ENCODE measurements at regions not wholly inside any gene's neighbourhood (a gene's known extent, or its start where the extent isn't known, plus 50 kb on each side); places are given as distances from the start of the nearest gene placed in this dataset.

GRCh38 chr1:82875170-82875569 lies 1074.4 kb downstream of the ADGRL2 start:
- peaks cover 9% of the 10 kb centered on the region for H3K9me3 Mint-ChIP-seq
- no peaks in the 10 kb centered on the region for H3K36me3 Mint-ChIP-seq (ENCODE audit: low read depth)
- DNase-seq (ENCODE audit: low read depth, low spot score): no peak
- no peaks in the 10 kb centered on the region for H3K4me1 Mint-ChIP-seq
- no peak overlapping the region for H3K4me3 Mint-ChIP-seq
- H3K27ac Mint-ChIP-seq (ENCODE audit: unreplicated experiment): no peak overlapping the region
- H3K27me3 Mint-ChIP-seq (ENCODE audit: low read depth): no peaks in the 10 kb centered on the region
- TF ChIP-seq CTCF (conservative IDR thresholded peaks at IDR 0.05): no peak

- no peak for DNase-seq (ENCODE audit: low read depth, low spot score)
- H3K4me1 Mint-ChIP-seq: no peaks in the 10 kb centered on the region
- peaks cover 9% of the 10 kb centered on the region for H3K9me3 Mint-ChIP-seq
- H3K4me3 Mint-ChIP-seq: no peak overlapping the region
- TF ChIP-seq CTCF (conservative IDR thresholded peaks at IDR 0.05): no peak
- H3K27ac Mint-ChIP-seq (ENCODE audit: unreplicated experiment): no peak overlapping the region
- no peaks in the 10 kb centered on the region for H3K36me3 Mint-ChIP-seq (ENCODE audit: low read depth)
- H3K27me3 Mint-ChIP-seq (ENCODE audit: low read depth): no peaks in the 10 kb centered on the region
These were observed 1073.3 kb downstream of the ADGRL2 start for GRCh38 chr1:82874041-82874440.

- no peak for TF ChIP-seq CTCF (conservative IDR thresholded peaks at IDR 0.05)
- H3K36me3 Mint-ChIP-seq (ENCODE audit: low read depth): no peaks in the 10 kb centered on the region
- H3K9me3 Mint-ChIP-seq: peaks cover 10% of the 10 kb centered on the region
- H3K27ac Mint-ChIP-seq (ENCODE audit: unreplicated experiment): no peak overlapping the region
- no peaks in the 10 kb centered on the region for H3K27me3 Mint-ChIP-seq (ENCODE audit: low read depth)
- H3K4me1 Mint-ChIP-seq: no peaks in the 10 kb centered on the region
- DNase-seq (ENCODE audit: low read depth, low spot score): no peak
- H3K4me3 Mint-ChIP-seq: no peak overlapping the region
These were observed 1069.6 kb downstream of the ADGRL2 start for GRCh38 chr1:82870332-82870731.

- H3K9me3 Mint-ChIP-seq: peaks cover 3% of the 10 kb centered on the region
- no peaks in the 10 kb centered on the region for H3K27me3 Mint-ChIP-seq (ENCODE audit: low read depth)
- DNase-seq (ENCODE audit: low read depth, low spot score): no peak
- TF ChIP-seq CTCF (conservative IDR thresholded peaks at IDR 0.05): no peak
- no peak overlapping the region for H3K27ac Mint-ChIP-seq (ENCODE audit: unreplicated experiment)
- no peaks in the 10 kb centered on the region for H3K4me1 Mint-ChIP-seq
- H3K36me3 Mint-ChIP-seq (ENCODE audit: low read depth): no peaks in the 10 kb centered on the region
- no peak overlapping the region for H3K4me3 Mint-ChIP-seq
These were observed 1067.0 kb downstream of the ADGRL2 start for GRCh38 chr1:82867781-82868180.

GRCh38 chr1:82861749-82862148 lies 1061.0 kb downstream of the ADGRL2 start:
- H3K27ac Mint-ChIP-seq (ENCODE audit: unreplicated experiment): no peak overlapping the region
- H3K36me3 Mint-ChIP-seq (ENCODE audit: low read depth): no peaks in the 10 kb centered on the region
- DNase-seq (ENCODE audit: low read depth, low spot score): no peak
- H3K4me1 Mint-ChIP-seq: no peaks in the 10 kb centered on the region
- H3K4me3 Mint-ChIP-seq: no peak overlapping the region
- H3K9me3 Mint-ChIP-seq: peaks cover 3% of the 10 kb centered on the region
- no peak for TF ChIP-seq CTCF (conservative IDR thresholded peaks at IDR 0.05)
- no peaks in the 10 kb centered on the region for H3K27me3 Mint-ChIP-seq (ENCODE audit: low read depth)

GRCh38 chr1:82858031-82858430 lies 1057.3 kb downstream of the ADGRL2 start:
- no peak overlapping the region for H3K27ac Mint-ChIP-seq (ENCODE audit: unreplicated experiment)
- H3K9me3 Mint-ChIP-seq: peaks cover 3% of the 10 kb centered on the region
- no peaks in the 10 kb centered on the region for H3K4me1 Mint-ChIP-seq
- no peak overlapping the region for H3K4me3 Mint-ChIP-seq
- no peaks in the 10 kb centered on the region for H3K27me3 Mint-ChIP-seq (ENCODE audit: low read depth)
- no peak for TF ChIP-seq CTCF (conservative IDR thresholded peaks at IDR 0.05)
- H3K36me3 Mint-ChIP-seq (ENCODE audit: low read depth): no peaks in the 10 kb centered on the region
- no peak for DNase-seq (ENCODE audit: low read depth, low spot score)
